Prostate gland (tissue), 2 donors: ENCODE measurements at regions not wholly inside any gene's neighbourhood (a gene's known extent, or its start where the extent isn't known, plus 50 kb on each side); places are given as distances from the start of the nearest gene placed in this dataset.

Experiments
- CTCF ChIP-seq, 4 experiments: fragments of 200-600 bp in 2 of 4; fragments of 450-650 bp in 2 of 4; sonication (generic) in 2 of 4; IDR thresholded peaks; 1 replicate in 3 of 4; 2 replicates in 1 of 4; pipeline ENCODE4 v1.5.1; 2016 to 2019; ENCODE audit warnings: antibody characterized with exemption in 4 of 4, mild to moderate bottlenecking in 2 of 4, moderate library complexity in 2 of 4
- POLR2AphosphoS5 ChIP-seq: sonication (generic); formaldehyde crosslinking; IDR thresholded peaks from one replicate; pipeline ENCODE4 v1.6.1; 2017; ENCODE audit warnings: antibody characterized with exemption

- TF ChIP-seq CTCF (IDR thresholded peaks at IDR 0.05) (no peak), POLR2AphosphoS5 (no peak)
These were observed 499.6 kb upstream of the ADARB2 start for GRCh38 chr10:2236876-2237275.
